HG03469 (cell line): ENCODE measurements at regions not wholly inside any gene's neighbourhood (a gene's known extent, or its start where the extent isn't known, plus 50 kb on each side); places are given as distances from the start of the nearest gene placed in this dataset.

Experiments used
- ATAC-seq: cut with Tn5 transposase; IDR thresholded peaks from one replicate; pipeline ENCODE4 v1.9.1; 2021; ENCODE audit warnings: mild to moderate bottlenecking, moderate library complexity, moderate number of reproducible peaks; ENCODE audit not compliant: unreplicated experiment

- no peak for ATAC-seq
These were observed 426.2 kb downstream of the RIT2 start for GRCh38 chr18:42689310-42689709.
